ENCODE measurements at regions not wholly inside any gene's neighbourhood (a gene's known extent, or its start where the extent isn't known, plus 50 kb on each side); places are given as distances from the start of the nearest gene placed in this dataset.

GRCh38 chr3:88221726-88222125 is 72.0 kb downstream of the C3orf38 start (continued):
- TF ChIP-seq GTF2F1 (IDR thresholded peaks at IDR 0.05; ENCODE audit: borderline replicate concordance, low read depth, low read length) (no peak), CHD7 (IDR thresholded peaks at IDR 0.05; ENCODE audit: insufficient replicate concordance, low read length) (no peak), CREB1 (IDR thresholded peaks at IDR 0.05) (no peak), HDAC2 (IDR thresholded peaks at IDR 0.05; ENCODE audit: borderline replicate concordance in 1 of 2, low read depth in 2 of 2, low read length in 2 of 2) (no peak), BACH1 (IDR thresholded peaks at IDR 0.05; ENCODE audit: low read length) (no peak), SIX5 (IDR thresholded peaks at IDR 0.05; ENCODE audit: low read depth, low read length) (no peak)

All from H1 (cell line).